ENCODE measurements at regions not wholly inside any gene's neighbourhood (a gene's known extent, or its start where the extent isn't known, plus 50 kb on each side); places are given as distances from the start of the nearest gene placed in this dataset.

DNA sequence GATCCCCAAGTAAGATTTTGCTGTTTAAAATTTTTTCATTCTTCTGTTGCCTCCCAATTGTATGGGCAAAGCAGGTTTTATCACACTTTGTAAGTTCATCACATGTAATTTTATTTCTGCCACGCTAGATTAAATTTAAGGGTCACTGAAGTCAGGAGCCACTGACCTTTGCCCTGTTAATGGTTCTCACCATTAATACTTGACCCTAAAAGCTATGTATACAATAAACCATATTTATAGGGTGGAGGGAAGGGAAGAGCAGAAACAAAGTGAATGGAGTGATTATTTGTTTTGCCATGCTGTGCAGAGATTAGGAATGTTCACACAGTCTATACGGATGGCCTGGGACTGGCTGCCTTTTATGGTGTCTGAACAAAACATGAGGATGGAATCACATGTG lies 186.7 kb downstream of the BMP2 start:
- POLR2A ChIA-PET = no interaction called here
- Histone ChIP-seq H3K27ac (ENCODE audit: low read depth, low read length) (no peak overlapping the region), H3K27me3 (ENCODE audit: control insufficient read depth, insufficient read depth, low read length) (no peaks in the 10 kb centered on the region), H3K4me3 (ENCODE audit: low read depth, low read length) (no peak overlapping the region), H3K9me3 (ENCODE audit: control insufficient read depth, insufficient read depth, low read length) (peaks cover 5% of the 10 kb centered on the region)
- DNase-seq (ENCODE audit: low read depth, low spot score) = no peak
- TF ChIP-seq, protein P1, sequence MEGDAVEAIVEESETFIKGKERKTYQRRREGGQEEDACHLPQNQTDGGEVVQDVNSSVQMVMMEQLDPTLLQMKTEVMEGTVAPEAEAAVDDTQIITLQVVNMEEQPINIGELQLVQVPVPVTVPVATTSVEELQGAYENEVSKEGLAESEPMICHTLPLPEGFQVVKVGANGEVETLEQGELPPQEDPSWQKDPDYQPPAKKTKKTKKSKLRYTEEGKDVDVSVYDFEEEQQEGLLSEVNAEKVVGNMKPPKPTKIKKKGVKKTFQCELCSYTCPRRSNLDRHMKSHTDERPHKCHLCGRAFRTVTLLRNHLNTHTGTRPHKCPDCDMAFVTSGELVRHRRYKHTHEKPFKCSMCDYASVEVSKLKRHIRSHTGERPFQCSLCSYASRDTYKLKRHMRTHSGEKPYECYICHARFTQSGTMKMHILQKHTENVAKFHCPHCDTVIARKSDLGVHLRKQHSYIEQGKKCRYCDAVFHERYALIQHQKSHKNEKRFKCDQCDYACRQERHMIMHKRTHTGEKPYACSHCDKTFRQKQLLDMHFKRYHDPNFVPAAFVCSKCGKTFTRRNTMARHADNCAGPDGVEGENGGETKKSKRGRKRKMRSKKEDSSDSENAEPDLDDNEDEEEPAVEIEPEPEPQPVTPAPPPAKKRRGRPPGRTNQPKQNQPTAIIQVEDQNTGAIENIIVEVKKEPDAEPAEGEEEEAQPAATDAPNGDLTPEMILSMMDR (IDR thresholded peaks at IDR 0.05; ENCODE audit: low read depth, low read length) = no peak
- CTCF ChIA-PET = no interaction called here

DNA sequence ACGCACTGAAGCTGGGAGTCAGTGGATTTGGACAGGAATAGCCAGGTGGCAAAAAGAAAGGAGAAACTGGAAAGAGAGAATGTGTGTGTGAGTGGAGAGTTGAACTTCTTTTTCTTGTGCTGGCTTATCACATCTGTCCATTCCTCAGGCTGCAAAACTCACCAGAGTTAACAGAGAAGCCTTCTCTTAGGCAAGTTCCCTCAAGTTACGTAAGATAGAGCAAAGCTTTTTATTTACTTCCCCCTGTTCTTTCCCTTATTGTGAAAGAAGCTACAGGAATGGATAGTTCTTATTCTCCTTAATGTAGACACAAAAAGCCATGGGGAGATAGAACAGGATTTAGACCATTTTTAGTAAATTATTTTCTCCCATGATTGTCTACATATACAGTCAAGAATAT lies 188.6 kb downstream of the BMP2 start:
- ChIA-PET CTCF (interaction anchor here (0.6 kb wide), 1 partner anchor 910 kb away, joined by 3 read pairs; no protein-coding TSS in a partner anchor), POLR2A (no interaction called here)
- no peak overlapping the region for H3K27ac ChIP-seq (ENCODE audit: low read depth, low read length)
- H3K4me3 ChIP-seq (ENCODE audit: low read depth, low read length) = no peak overlapping the region
- no peak for DNase-seq (ENCODE audit: low read depth, low spot score)
- H3K9me3 ChIP-seq (ENCODE audit: control insufficient read depth, insufficient read depth, low read length) = peaks cover 3% of the 10 kb centered on the region; the same call in 1 of the 2 replicates
- TF ChIP-seq, protein P1 (IDR thresholded peaks at IDR 0.05; ENCODE audit: low read depth, low read length) = no peak
- no peaks in the 10 kb centered on the region for H3K27me3 ChIP-seq (ENCODE audit: control insufficient read depth, insufficient read depth, low read length)

DNA sequence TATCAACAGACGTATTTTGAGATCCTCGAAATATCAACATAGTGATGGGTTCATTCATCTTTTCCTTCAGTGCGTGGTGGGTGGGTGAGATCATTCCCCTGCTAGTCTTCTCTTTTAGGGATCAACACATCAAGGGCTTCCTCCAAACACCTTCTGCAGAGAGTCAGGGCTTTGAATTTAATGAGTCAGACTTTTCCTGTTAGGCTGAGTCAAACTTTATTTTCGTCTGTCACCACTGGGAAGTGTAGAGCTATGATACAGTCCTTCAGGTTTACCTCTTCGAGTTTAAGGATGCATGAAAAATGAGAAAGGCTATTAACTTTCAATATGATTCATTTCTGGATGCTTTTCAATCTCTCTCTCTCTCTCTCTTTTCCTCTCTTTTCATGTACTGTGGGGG lies 189.1 kb downstream of the BMP2 start:
- ChIA-PET CTCF (interaction anchor here (0.6 kb wide), 1 partner anchor 910 kb away, joined by 3 read pairs; no protein-coding TSS in a partner anchor), POLR2A (no interaction called here)
- Histone ChIP-seq H3K27me3 (ENCODE audit: control insufficient read depth, insufficient read depth, low read length) (no peaks in the 10 kb centered on the region), H3K9me3 (ENCODE audit: control insufficient read depth, insufficient read depth, low read length) (no peaks in the 10 kb centered on the region), H3K27ac (ENCODE audit: low read depth, low read length) (no peak overlapping the region), H3K4me3 (ENCODE audit: low read depth, low read length) (no peak overlapping the region)
- TF ChIP-seq, protein P1 (IDR thresholded peaks at IDR 0.05; ENCODE audit: low read depth, low read length) = no peak
- no peak for DNase-seq (ENCODE audit: low read depth, low spot score)

DNA sequence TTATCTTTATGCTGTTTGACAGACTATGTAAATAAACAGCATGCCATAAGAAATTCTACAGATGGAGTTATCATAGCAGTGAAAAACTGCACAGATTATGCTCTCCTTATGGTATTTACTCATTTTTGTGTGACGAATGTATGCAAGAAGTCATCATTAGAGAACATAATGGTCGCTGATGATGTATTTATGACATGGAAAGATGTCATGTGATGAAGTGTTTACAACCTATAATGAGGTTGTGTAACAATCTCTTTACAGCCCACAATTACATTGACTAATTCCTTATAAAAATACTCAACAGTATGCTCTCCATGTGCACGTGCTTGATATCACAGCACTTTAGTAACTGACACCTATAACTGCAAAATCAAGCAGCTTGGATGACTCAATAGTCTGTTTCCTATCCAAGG lies 192.4 kb downstream of the BMP2 start:
- no peak for DNase-seq (ENCODE audit: low read depth, low spot score)
- Histone ChIP-seq H3K4me3 (ENCODE audit: low read depth, low read length) (no peak overlapping the region), H3K9me3 (ENCODE audit: control insufficient read depth, insufficient read depth, low read length) (no peaks in the 10 kb centered on the region), H3K27me3 (ENCODE audit: control insufficient read depth, insufficient read depth, low read length) (no peaks in the 10 kb centered on the region), H3K27ac (ENCODE audit: low read depth, low read length) (no peak overlapping the region)
- POLR2A ChIA-PET = no interaction called here
- TF ChIP-seq, protein P1 (IDR thresholded peaks at IDR 0.05; ENCODE audit: low read depth, low read length) = no peak
- CTCF ChIA-PET = no interaction called here

DNA sequence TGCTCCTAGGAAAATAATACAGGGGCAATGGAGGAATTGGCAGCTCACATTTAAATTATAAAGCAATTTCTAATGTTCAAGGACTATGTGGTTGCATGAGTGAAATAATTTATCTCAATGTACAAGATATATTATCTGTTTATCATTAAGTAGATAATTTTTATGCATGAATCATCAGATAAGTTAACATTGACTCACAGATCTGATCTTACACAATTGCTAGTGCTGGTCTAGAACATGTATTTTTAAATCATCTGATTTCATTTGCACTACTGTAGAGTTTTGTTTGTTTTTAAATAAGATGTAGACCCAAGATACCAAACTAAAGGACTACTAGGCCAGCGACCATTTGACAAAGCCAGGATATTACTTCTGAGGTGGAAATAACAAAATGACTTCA lies 199.2 kb downstream of the BMP2 start:
- H3K9me3 ChIP-seq (ENCODE audit: control insufficient read depth, insufficient read depth, low read length) = no peaks in the 10 kb centered on the region; the same call in 1 of the 2 replicates
- H3K4me3 ChIP-seq (ENCODE audit: low read depth, low read length) = no peak overlapping the region
- no peak for DNase-seq (ENCODE audit: low read depth, low spot score)
- H3K27ac ChIP-seq (ENCODE audit: low read depth, low read length) = no peak overlapping the region
- TF ChIP-seq, protein P1 (IDR thresholded peaks at IDR 0.05; ENCODE audit: low read depth, low read length) = no peak
- CTCF ChIA-PET = no interaction called here
- POLR2A ChIA-PET = no interaction called here
- H3K27me3 ChIP-seq (ENCODE audit: control insufficient read depth, insufficient read depth, low read length) = no peaks in the 10 kb centered on the region
